H1 (cell line): ENCODE measurements at regions not wholly inside any gene's neighbourhood (a gene's known extent, or its start where the extent isn't known, plus 50 kb on each side); places are given as distances from the start of the nearest gene placed in this dataset.

Experiments used
- CTCF ChIA-PET: fragments of 300-600 bp; sonication (Branson Sonifier 250); formaldehyde crosslinking; loops from one replicate; lab custom pipeline; 2021; ENCODE audit not compliant: partially characterized antibody; lab: Charles Lee
- POLR2A ChIA-PET: fragments of 300-600 bp; sonication (Branson Sonifier 250); formaldehyde crosslinking; loops from one replicate; lab custom pipeline; 2021; ENCODE audit warnings: inconsistent platforms; ENCODE audit not compliant: partially characterized antibody; lab: Charles Lee
- DNase-seq, 2 experiments: peaks; one replicate each; pipeline versions ENCODE4 v3.0.0 to v3.0.0-alpha.2; 2010 to 2022; ENCODE audit warnings: low spot score in 2 of 2, low read depth in 1 of 2, mixed read lengths in 1 of 2
- FAIRE-seq: peaks from 2 replicates; lab custom pipeline; 2011; peaks lifted over from hg19 to GRCh38; lab: Jason Lieb, UNC
- H2AFZ ChIP-seq: 2 replicates; pipeline ENCODE4 v1.8.1; 2012; ENCODE audit warnings: low read length, inconsistent platforms
- H2AK5ac ChIP-seq: 2 replicates; pipeline ENCODE4 v1.6.1; 2013; ENCODE audit warnings: low read depth, low read length
- H2BK120ac ChIP-seq: replicated peaks from 2 replicates; pipeline ENCODE3; 2013; ENCODE audit warnings: low read depth, low read length, inconsistent platforms
- H2BK12ac ChIP-seq: 2 replicates; pipeline ENCODE4 v1.6.1; 2013; ENCODE audit warnings: low read depth, low read length
- H2BK15ac ChIP-seq: 2 replicates; pipeline ENCODE4 v1.6.1; 2013; ENCODE audit warnings: low read length
- H2BK20ac ChIP-seq: 2 replicates; pipeline ENCODE4 v1.6.1; 2013; ENCODE audit warnings: low read length
- H2BK5ac ChIP-seq: 2 replicates; pipeline ENCODE4 v1.6.1; 2013; ENCODE audit warnings: low read depth, low read length
- H3K14ac ChIP-seq: 2 replicates; pipeline ENCODE4 v1.6.1; 2013; ENCODE audit warnings: inconsistent platforms; ENCODE audit not compliant: insufficient read length
- H3K18ac ChIP-seq: 2 replicates; pipeline ENCODE4 v1.6.1; 2013; ENCODE audit warnings: low read length; ENCODE audit errors: extremely low read depth
- H3K23ac ChIP-seq: 2 replicates; pipeline ENCODE4 v1.6.1; 2013; ENCODE audit warnings: inconsistent platforms; ENCODE audit not compliant: insufficient read length
- H3K23me2 ChIP-seq: 2 replicates; pipeline ENCODE4 v1.6.1; 2013; ENCODE audit warnings: low read depth, low read length
- H3K27ac ChIP-seq: 2 replicates; pipeline ENCODE4 v1.6.1; 2011; ENCODE audit warnings: low read depth, low read length, inconsistent platforms
- H3K27me3 ChIP-seq, 4 experiments: replicated peaks in 1 of 4; 1 replicate in 1 of 4; 2 replicates in 3 of 4; pipeline versions ENCODE4 v1.6.1 to v1.8.1; 2011 to 2013; ENCODE audit warnings: low read length in 3 of 4, mild to moderate bottlenecking in 3 of 4, inconsistent platforms in 2 of 4, mixed read lengths in 2 of 4, moderate library complexity in 1 of 4; ENCODE audit not compliant: control insufficient read depth in 3 of 4, insufficient read depth in 3 of 4; ENCODE audit errors: extremely low read depth in 1 of 4
- H3K36me3 ChIP-seq, 4 experiments: 2 replicates each; pipeline versions ENCODE4 v1.6.1 to v1.8.1; 2011 to 2013; ENCODE audit warnings: mild to moderate bottlenecking in 4 of 4, low read length in 3 of 4, moderate library complexity in 2 of 4, control low read depth in 1 of 4, inconsistent platforms in 1 of 4; ENCODE audit not compliant: insufficient read depth in 4 of 4, control insufficient read depth in 2 of 4
- H3K4ac ChIP-seq: replicated peaks from 2 replicates; pipeline ENCODE3; 2013; ENCODE audit warnings: low read length, low read depth, mixed read lengths, inconsistent platforms; ENCODE audit not compliant: insufficient read length
- H3K4me1 ChIP-seq, 4 experiments: replicated peaks in 1 of 4; 1 replicate in 1 of 4; 2 replicates in 3 of 4; pipeline versions ENCODE4 v1.6.1 to v1.8.1; 2011 to 2013; ENCODE audit warnings: low read length in 3 of 4, inconsistent platforms in 2 of 4, mixed read lengths in 1 of 4; ENCODE audit not compliant: insufficient read depth in 4 of 4, control insufficient read depth in 3 of 4
- H3K4me2 ChIP-seq, 2 experiments: 2 replicates each; pipeline versions ENCODE4 v1.6.1 to v1.8.1; 2011 to 2013; ENCODE audit warnings: low read depth in 2 of 2, low read length in 2 of 2, control low read depth in 1 of 2, inconsistent platforms in 1 of 2, mild to moderate bottlenecking in 1 of 2; ENCODE audit not compliant: insufficient read depth in 1 of 2
- H3K4me3 ChIP-seq, 4 experiments: fragments of 200-600, 300-600 bp in 1 of 4; sonication (generic), shearing (Covaris generic), sonication (Bioruptor Twin) in 1 of 4; 2 replicates each; pipeline versions ENCODE4 v1.5.1 to v1.8.1; 2011 to 2016; ENCODE audit warnings: low read length in 4 of 4, low read depth in 3 of 4, control low read depth in 2 of 4, inconsistent platforms in 2 of 4, mild to moderate bottlenecking in 2 of 4, mixed read lengths in 1 of 4, moderate library complexity in 1 of 4; ENCODE audit not compliant: insufficient read depth in 2 of 4; ENCODE audit errors: extremely low read depth in 1 of 4
- H3K56ac ChIP-seq: replicated peaks from 2 replicates; pipeline ENCODE3; 2013; ENCODE audit warnings: low read depth, mild to moderate bottlenecking, mixed read lengths, low read length, inconsistent platforms; ENCODE audit not compliant: insufficient read length
- H3K79me1 ChIP-seq: 2 replicates; pipeline ENCODE4 v1.6.1; 2013; ENCODE audit warnings: low read depth, low read length, control low read depth
- H3K79me2 ChIP-seq, 2 experiments: 2 replicates each; pipeline versions ENCODE4 v1.6.1 to v1.8.1; 2012 to 2013; ENCODE audit warnings: low read length in 2 of 2, mild to moderate bottlenecking in 2 of 2, inconsistent platforms in 1 of 2; ENCODE audit not compliant: insufficient read depth in 2 of 2, control insufficient read depth in 1 of 2
- H3K9ac ChIP-seq, 4 experiments: replicated peaks in 1 of 4; 1 replicate in 1 of 4; 2 replicates in 3 of 4; pipeline versions ENCODE4 v1.6.1 to v1.8.1; 2011 to 2013; ENCODE audit warnings: low read depth in 3 of 4, low read length in 3 of 4, control low read depth in 2 of 4, mild to moderate bottlenecking in 2 of 4, moderate library complexity in 2 of 4, inconsistent platforms in 1 of 4; ENCODE audit errors: extremely low read depth in 1 of 4
- H3K9me3 ChIP-seq, 2 experiments: 2 replicates each; pipeline versions ENCODE4 v1.6.1 to v1.8.1; 2012 to 2013; ENCODE audit warnings: mild to moderate bottlenecking in 2 of 2, moderate library complexity in 2 of 2, control low read depth in 1 of 2, inconsistent platforms in 1 of 2, low read depth in 1 of 2, low read length in 1 of 2, mixed read lengths in 1 of 2; ENCODE audit not compliant: insufficient read depth in 2 of 2
- H4K20me1 ChIP-seq, 2 experiments: replicated peaks in 1 of 2; 2 replicates each; pipeline versions ENCODE3 to v1.8.1; 2011 to 2013; ENCODE audit warnings: inconsistent platforms in 2 of 2, low read length in 2 of 2, mild to moderate bottlenecking in 1 of 2; ENCODE audit not compliant: insufficient read depth in 2 of 2, control insufficient read depth in 1 of 2
- H4K5ac ChIP-seq: 2 replicates; pipeline ENCODE4 v1.6.1; 2013; ENCODE audit warnings: low read length, low read depth, mixed read lengths, inconsistent platforms; ENCODE audit not compliant: insufficient read length
- H4K8ac ChIP-seq: 2 replicates; pipeline ENCODE4 v1.8.0; 2013; ENCODE audit warnings: mild to moderate bottlenecking, moderate library complexity, low read length, inconsistent platforms; ENCODE audit not compliant: insufficient read depth; ENCODE audit errors: extremely low read depth
- H4K91ac ChIP-seq: replicated peaks from 2 replicates; pipeline ENCODE3; 2013; ENCODE audit warnings: low read length, mixed read lengths, inconsistent platforms; ENCODE audit not compliant: insufficient read length
- ATF3 ChIP-seq: IDR thresholded peaks from 2 replicates; pipeline ENCODE4 v1.6.1; 2011; ENCODE audit warnings: low read depth, mild to moderate bottlenecking, low read length; ENCODE audit not compliant: insufficient read depth
- WGBS, 2 experiments: shearing (Covaris generic) in 1 of 2; methylation state at CpG; one replicate each; pipeline versions ENCODE4 v1.1.6 to v1.1.7; 2013 to 2015; ENCODE audit warnings: low lambda C conversion rate in 2 of 2, mixed read lengths in 2 of 2, inconsistent platforms in 1 of 2, low coverage in 1 of 2, missing lambda C conversion rate in 1 of 2; ENCODE audit not compliant: insufficient replicate concordance in 2 of 2, insufficient coverage in 1 of 2, insufficient read length in 1 of 2; ENCODE audit errors: extremely low coverage in 1 of 2, missing lambda C conversion rate in 1 of 2; 5-methylcytosine and 5-hydroxymethylcytosine counted together

GRCh38 chr3:153553605-153553945 lies 391.5 kb downstream of the RAP2B start:
- no peaks in the 10 kb centered on the region for H3K79me1 ChIP-seq
- H4K8ac ChIP-seq, result no peak overlapping the region
- no peak overlapping the region for H2BK15ac ChIP-seq
- H3K14ac ChIP-seq, result no peak overlapping the region
- no peak overlapping the region for H2AK5ac ChIP-seq
- H3K4ac ChIP-seq, result no peak overlapping the region
- no peak for FAIRE-seq
- no peak overlapping the region for H2BK5ac ChIP-seq
- CTCF ChIA-PET, result interaction anchor here (0.6 to 1.5 kb wide), 3 partner anchors 40 to 529 kb away, joined by 3 to 5 read pairs (median 4); no protein-coding TSS in a partner anchor
- POLR2A ChIA-PET, result no interaction called here
- H3K27me3 ChIP-seq, result no peaks in the 10 kb centered on the region
- H4K91ac ChIP-seq, result no peak overlapping the region
- H3K23me2 ChIP-seq, result no peaks in the 10 kb centered on the region
- no peak overlapping the region for H2BK20ac ChIP-seq
- H3K4me2 ChIP-seq, result no peak overlapping the region
- H4K20me1 ChIP-seq, result no peaks in the 10 kb centered on the region
- H3K4me1 ChIP-seq, result no peaks in the 10 kb centered on the region
- WGBS, 2 experiments, result 92% methylated on average over 2 of the region's 2 CpGs; no CpG with 5 or more reads in 1 of the 2 experiments
- H2BK120ac ChIP-seq, result no peak overlapping the region
- no peak overlapping the region for H3K23ac ChIP-seq
- no peak for DNase-seq
- H3K9me3 ChIP-seq, result no peaks in the 10 kb centered on the region
- no peak overlapping the region for H4K5ac ChIP-seq
- H3K79me2 ChIP-seq, result no peaks in the 10 kb centered on the region
- H2BK12ac ChIP-seq, result no peak overlapping the region
- no peak overlapping the region for H3K18ac ChIP-seq
- H3K9ac ChIP-seq, result no peak overlapping the region
- no peak overlapping the region for H3K4me3 ChIP-seq
- no peak overlapping the region for H3K27ac ChIP-seq
- H3K56ac ChIP-seq, result no peak overlapping the region
- no peak overlapping the region for H2AFZ ChIP-seq
- H3K36me3 ChIP-seq, result no peaks in the 10 kb centered on the region
- no peak for TF ChIP-seq ATF3
